Neutrophil (primary cell): ENCODE measurements at regions not wholly inside any gene's neighbourhood (a gene's known extent, or its start where the extent isn't known, plus 50 kb on each side); places are given as distances from the start of the nearest gene placed in this dataset.

ENCODE experiments used
- H3K27ac ChIP-seq: fragments of 200-600 bp; sonication (generic); 2 replicates; pipeline ENCODE4 v1.5.1; 2016; ENCODE audit warnings: mild to moderate bottlenecking, moderate library complexity
- H3K27me3 ChIP-seq: fragments of 200-600 bp; sonication (generic); 2 replicates; pipeline ENCODE4 v1.6.0; 2016; ENCODE audit warnings: mild to moderate bottlenecking
- H3K36me3 ChIP-seq: fragments of 200-600 bp; sonication (generic); 2 replicates; pipeline ENCODE4 v1.5.1; 2017
- H3K4me1 ChIP-seq, 2 experiments: fragments of 200-600 bp in 1 of 2; sonication (generic) in 1 of 2; 1 replicate in 1 of 2; 2 replicates in 1 of 2; pipeline versions ENCODE4 v1.5.1 to v1.6.1; 2013 to 2016; ENCODE audit warnings: low read depth in 1 of 2, low read length in 1 of 2, mild to moderate bottlenecking in 1 of 2, moderate library complexity in 1 of 2; ENCODE audit not compliant: control insufficient read depth in 1 of 2, insufficient read depth in 1 of 2
- H3K4me3 ChIP-seq, 2 experiments: fragments of 200-600 bp in 1 of 2; sonication (generic) in 1 of 2; 1 replicate in 1 of 2; 2 replicates in 1 of 2; pipeline ENCODE4 v1.5.1; 2013 to 2016; ENCODE audit warnings: low read depth in 1 of 2, low read length in 1 of 2, mild to moderate bottlenecking in 1 of 2, moderate library complexity in 1 of 2
- H3K9me3 ChIP-seq: fragments of 200-600 bp; sonication (generic); 2 replicates; pipeline ENCODE4 v1.5.1; 2016
- CTCF ChIP-seq: fragments of 200-600 bp; sonication (generic); IDR thresholded peaks from 2 replicates; pipeline ENCODE4 v1.5.1; 2016; ENCODE audit warnings: antibody characterized with exemption

- no peaks in the 10 kb centered on the region for H3K27me3 ChIP-seq
- no peaks in the 10 kb centered on the region for H3K36me3 ChIP-seq
- H3K27ac ChIP-seq = no peak overlapping the region
- H3K9me3 ChIP-seq = no peaks in the 10 kb centered on the region
- no peaks in the 10 kb centered on the region for H3K4me1 ChIP-seq
- no peak for TF ChIP-seq CTCF
- H3K4me3 ChIP-seq = no peak overlapping the region
Measured at GRCh38 chr18:41331661-41332060, 623.4 kb upstream of the PIK3C3 start.

GRCh38 chr18:41326311-41326710, 628.7 kb upstream of the PIK3C3 start:
- no peak overlapping the region for H3K4me3 ChIP-seq
- H3K36me3 ChIP-seq = no peaks in the 10 kb centered on the region
- TF ChIP-seq CTCF = no peak
- H3K27ac ChIP-seq = no peak overlapping the region
- no peaks in the 10 kb centered on the region for H3K4me1 ChIP-seq
- H3K9me3 ChIP-seq = no peaks in the 10 kb centered on the region
- H3K27me3 ChIP-seq = no peaks in the 10 kb centered on the region

GRCh38 chr18:41324934-41325333, 630.1 kb upstream of the PIK3C3 start:
- H3K27me3 ChIP-seq = no peaks in the 10 kb centered on the region
- H3K9me3 ChIP-seq = no peaks in the 10 kb centered on the region
- no peaks in the 10 kb centered on the region for H3K36me3 ChIP-seq
- no peak for TF ChIP-seq CTCF
- no peak overlapping the region for H3K4me3 ChIP-seq
- H3K4me1 ChIP-seq = no peaks in the 10 kb centered on the region
- H3K27ac ChIP-seq = no peak overlapping the region

- H3K4me1 ChIP-seq = no peaks in the 10 kb centered on the region
- no peaks in the 10 kb centered on the region for H3K36me3 ChIP-seq
- H3K9me3 ChIP-seq = no peaks in the 10 kb centered on the region
- H3K27me3 ChIP-seq = no peaks in the 10 kb centered on the region
- no peak overlapping the region for H3K27ac ChIP-seq
- no peak overlapping the region for H3K4me3 ChIP-seq
- TF ChIP-seq CTCF = no peak
Measured at GRCh38 chr18:41324020-41324791, 630.8 kb upstream of the PIK3C3 start.

DNA sequence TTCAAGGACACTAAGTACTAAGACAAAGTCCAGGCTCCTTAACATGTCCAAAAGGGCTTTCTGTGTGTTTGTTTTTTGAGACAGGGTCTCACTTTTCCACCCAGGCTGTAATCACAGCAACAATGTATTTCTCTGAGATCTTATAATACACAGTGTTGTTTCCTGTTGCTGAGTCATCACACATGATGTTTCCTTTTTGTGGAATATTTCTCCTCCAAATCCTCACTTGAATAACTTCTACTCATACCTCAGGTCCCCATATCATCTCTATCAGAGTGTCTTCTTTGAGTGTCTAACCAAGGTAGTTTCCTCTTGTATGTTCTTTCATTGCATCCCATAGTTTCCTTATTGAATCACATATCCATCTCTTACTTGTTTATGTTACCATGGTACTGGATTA, 632.0 kb upstream of the PIK3C3 start:
- Histone ChIP-seq H3K27me3 (no peaks in the 10 kb centered on the region), H3K4me3 (no peak overlapping the region), H3K27ac (no peak overlapping the region), H3K36me3 (no peaks in the 10 kb centered on the region), H3K9me3 (no peaks in the 10 kb centered on the region), H3K4me1 (no peaks in the 10 kb centered on the region)
- no peak for TF ChIP-seq CTCF
